ENCODE measurements at regions not wholly inside any gene's neighbourhood (a gene's known extent, or its start where the extent isn't known, plus 50 kb on each side); places are given as distances from the start of the nearest gene placed in this dataset.
"Not testable (repeated sequence)": the region's sequence is repeated elsewhere in the genome, so short reads cannot be mapped to it uniquely, and the experiment has no call there.

GRCh38 chr18:39308931-39309521 is 1743.4 kb upstream of the CELF4 start:
- DNase-seq (ENCODE audit: low spot score) = not testable (repeated sequence)

- no peak for DNase-seq (ENCODE audit: low spot score)
These were observed 1740.2 kb upstream of the CELF4 start for GRCh38 chr18:39305766-39306165.

DNA sequence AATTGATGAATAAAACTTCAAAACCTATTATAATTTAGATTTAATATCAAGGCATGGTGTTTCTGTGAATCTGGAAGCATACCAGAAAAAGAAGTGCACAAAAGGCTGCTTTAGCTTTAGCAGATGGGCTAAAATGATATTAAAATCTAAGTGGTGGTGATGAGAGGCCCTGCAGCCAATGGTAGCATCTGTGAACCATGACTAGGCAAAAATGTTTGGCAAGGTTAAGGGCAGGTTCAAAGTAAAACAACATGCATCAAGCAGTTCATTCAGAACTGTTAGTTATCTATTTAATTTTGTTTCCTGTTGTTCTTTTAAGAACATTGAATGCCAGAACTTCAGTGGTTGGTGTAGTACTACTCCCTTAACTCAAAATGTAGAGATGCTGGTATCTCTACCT is 1736.9 kb upstream of the CELF4 start:
- no peak for DNase-seq (ENCODE audit: low spot score)

DNA sequence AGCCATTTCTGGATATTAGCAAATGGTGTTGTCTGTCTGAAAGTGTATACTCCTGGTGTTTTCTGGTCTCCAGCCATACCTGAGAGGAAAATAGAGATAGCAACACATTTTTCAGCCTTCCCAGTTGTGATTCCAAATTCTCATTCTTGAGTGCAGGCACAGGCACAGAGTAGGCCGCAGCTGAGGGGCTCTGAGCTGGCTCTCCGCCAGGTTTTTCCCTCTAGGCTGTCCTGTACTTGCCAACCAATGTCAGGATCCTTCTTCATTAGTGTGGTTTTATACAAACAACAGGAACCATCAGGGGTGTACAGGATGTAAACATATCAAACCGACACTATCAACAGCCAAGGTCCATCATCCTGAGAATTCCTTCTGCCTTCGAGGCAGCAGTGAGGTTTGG is 1733.6 kb upstream of the CELF4 start:
- no peak for DNase-seq (ENCODE audit: low spot score)

DNA sequence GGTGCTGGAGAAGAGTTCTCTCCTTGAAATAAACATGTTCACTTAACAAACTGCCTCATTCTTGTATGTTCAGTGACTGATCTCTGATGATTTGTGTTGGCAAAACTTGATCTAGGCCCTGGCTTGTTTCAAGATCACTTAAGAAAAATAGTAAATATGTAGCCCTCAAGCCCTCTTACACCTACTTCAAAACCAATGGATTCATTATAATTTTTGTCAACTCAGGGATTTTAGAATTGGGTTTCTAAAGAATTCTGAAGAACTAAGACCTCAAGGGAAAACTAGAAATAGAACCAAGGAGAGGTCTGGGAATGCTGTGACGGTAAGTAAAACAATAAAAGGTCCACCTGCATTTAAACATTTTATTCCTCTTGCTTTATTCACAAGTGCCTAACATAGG is 1731.6 kb upstream of the CELF4 start:
- no peak for DNase-seq (ENCODE audit: low spot score)

DNA sequence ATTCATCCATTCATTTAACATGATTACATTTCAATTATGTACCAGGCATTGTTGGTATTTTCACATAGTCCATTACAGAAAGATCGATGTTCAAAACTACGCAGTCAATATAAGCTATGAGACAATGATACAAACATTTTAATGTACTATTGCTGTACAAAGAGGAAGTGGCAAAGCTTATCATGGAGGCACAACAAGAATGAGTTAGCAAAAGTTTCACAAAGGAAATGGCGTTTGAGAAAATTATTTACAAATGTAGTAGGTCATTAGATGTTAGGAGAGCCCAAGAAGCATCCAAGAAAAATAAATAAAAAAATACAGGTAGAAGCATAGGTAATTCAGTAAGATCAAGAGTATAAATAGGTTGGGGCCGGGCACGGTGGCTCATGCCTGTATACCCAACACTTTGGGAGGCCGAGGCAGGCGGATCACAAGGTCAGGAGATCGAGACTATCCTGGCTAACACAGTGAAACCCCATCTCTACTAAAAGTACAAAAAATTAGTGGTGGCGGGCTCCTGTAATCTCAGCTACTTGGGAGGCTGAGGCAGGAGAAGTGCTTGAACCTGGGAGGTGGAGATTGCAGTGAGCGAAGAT is 1730.8 kb upstream of the CELF4 start:
- no peak for DNase-seq (ENCODE audit: low spot score)

- DNase-seq (ENCODE audit: low spot score) = no peak
These were observed 1711.2 kb upstream of the CELF4 start for GRCh38 chr18:39276764-39277163.

DNA sequence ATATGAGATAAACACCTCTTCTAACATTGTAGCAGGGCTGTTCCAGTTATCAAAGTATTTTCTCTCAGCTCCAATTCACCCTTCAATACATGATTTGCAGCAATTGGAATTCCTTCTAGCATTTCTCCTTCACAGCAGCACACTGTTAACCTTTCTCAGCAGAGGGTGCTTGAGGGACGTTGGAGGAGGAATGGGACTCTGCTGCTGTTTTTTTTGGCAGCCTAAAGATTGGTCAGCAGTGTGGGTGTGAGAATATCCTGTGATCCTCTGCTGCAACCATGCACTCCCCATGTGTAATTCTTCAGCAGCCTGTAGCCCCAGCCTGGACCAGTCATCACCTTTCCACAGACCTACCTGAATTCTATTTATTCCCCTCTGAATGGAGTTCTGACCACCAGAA is 1708.9 kb upstream of the CELF4 start:
- DNase-seq (ENCODE audit: low spot score) = no peak

- no peak for DNase-seq (ENCODE audit: low spot score)
These were observed 1706.6 kb upstream of the CELF4 start for GRCh38 chr18:39272230-39272629.

DNA sequence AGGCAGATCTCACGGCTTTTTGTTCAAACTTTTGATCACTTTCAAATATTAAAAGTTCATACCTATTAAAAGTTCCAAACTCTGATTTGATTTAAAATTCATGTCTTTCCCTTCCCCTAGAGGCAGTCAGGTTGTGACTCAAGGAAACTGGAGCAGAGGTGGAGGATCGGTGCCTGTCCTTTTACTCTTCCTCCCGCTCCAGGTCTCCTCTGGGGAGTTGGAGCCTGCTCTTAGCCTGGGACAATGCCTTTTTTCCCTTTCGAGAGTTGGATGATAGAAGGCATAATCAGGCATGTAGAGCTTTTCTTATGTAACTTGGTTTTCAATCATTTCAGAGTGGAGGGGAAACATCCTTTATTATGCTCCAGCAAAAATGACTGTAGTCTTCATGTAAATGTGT is 1706.1 kb upstream of the CELF4 start:
- DNase-seq (ENCODE audit: low spot score) = no peak

DNA sequence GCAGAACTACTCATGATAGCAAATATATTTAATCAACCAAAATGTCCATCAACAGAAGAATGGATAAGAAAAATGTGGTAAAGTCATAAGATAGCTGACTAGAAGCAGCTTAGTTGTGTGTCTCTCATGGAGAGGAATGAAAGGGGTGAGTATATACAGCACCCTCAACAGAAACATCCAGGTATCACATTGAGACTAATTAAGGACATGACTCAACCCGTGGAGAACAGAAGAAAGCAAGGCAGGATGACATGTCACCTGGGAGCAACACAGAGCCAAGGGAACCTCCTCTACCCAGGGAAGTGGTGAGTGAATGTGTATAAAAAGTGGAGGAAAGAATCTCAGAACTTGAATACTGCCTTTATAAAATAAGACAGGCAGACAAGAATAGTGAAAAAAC is 1695.0 kb upstream of the CELF4 start:
- no peak for DNase-seq (ENCODE audit: low spot score)

DNA sequence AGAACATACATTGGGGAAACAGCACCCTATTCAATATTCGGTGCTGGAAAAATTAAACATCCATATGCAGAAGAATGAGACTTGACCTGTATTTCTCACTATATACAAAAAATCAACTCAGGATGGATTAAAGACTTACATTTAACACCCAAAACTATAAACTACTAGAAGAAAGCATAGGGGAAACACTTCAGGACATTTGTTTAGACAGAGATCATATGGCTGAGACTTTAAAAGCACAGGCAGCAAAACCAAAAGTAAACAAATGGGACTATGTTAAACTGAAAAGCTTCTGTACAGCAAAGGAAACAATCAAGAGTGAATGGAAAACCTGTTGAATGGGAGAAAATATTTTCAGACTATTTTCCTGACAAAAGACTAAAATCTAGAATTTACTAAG is 1694.1 kb upstream of the CELF4 start:
- no peak for DNase-seq (ENCODE audit: low spot score)

- no peak for DNase-seq (ENCODE audit: low spot score)
These were observed 1678.6 kb upstream of the CELF4 start for GRCh38 chr18:39244242-39244641.

DNA sequence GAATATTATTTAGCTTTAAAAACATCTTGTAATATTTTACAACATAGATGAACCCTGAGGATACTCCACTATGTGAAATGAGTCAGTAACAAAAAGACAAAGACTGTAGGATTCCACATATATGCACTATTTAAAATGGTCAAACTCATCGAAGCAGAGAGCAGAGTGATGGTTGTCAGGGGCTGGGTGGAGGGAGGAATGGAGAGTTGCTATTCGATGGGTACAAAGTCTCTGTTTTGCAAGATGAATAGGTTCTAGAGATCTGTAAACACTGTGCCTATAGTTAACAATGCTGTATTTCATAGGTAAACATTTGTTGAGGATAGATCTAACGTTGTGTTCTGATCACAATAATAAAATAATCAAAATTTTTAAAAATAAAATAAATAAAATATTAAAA is 1675.9 kb upstream of the CELF4 start:
- DNase-seq (ENCODE audit: low spot score) = no peak

- DNase-seq (ENCODE audit: low spot score) = no peak
These were observed 1673.5 kb upstream of the CELF4 start for GRCh38 chr18:39238981-39239660.

DNA sequence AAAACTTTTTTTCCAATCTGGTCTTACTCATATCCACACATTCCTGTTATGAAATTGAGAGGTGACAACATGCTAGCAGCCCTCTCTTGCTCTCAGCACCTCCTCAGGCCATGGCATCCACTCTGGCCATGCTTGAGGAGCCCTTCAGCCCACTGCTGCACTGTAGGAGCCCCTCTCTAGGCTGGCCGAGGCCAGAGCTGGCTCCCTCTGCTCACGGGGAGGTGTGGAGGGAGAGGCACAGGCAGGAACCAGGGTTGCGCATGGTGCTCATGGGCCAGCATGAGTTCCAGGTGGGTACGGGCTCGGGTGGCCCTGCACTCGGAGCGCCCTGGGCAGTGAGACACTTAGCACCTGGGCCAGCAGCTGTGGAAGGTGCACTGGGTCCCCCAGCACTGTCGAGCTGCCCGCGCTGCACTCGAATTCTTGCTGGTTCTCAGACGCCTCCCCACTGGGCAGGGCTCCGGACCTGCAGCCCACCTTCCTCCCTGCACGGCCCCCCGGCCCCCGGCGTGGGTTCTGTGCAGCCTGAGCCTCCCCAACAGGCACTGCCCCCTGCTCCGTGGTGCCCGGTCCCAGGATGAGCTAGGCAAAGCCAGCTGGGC is 1669.6 kb upstream of the CELF4 start:
- DNase-seq (ENCODE audit: low spot score) = no peak

DNA sequence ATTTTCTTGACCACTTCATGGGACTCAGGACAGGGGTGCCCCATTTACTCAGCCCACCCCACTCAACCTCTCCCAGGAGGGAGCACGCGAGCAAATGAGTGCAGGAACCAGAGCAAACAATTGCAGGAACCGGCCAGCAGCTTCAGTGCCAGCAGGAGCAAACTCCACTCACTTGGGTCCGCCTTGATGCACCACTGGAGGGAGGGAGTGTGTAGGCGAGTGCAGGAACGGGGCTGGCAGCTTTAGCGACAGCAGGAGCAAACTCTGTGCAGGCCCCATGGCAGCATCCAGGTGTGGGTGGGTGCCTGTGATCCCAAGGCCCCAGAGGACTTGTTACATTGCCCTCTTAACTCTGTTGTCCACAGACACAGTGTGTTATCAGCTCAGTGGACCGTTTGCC is 1667.3 kb upstream of the CELF4 start:
- no peak for DNase-seq (ENCODE audit: low spot score)

GRCh38 chr18:39232490-39232889 is 1666.9 kb upstream of the CELF4 start:
- no peak for DNase-seq (ENCODE audit: low spot score)

DNA sequence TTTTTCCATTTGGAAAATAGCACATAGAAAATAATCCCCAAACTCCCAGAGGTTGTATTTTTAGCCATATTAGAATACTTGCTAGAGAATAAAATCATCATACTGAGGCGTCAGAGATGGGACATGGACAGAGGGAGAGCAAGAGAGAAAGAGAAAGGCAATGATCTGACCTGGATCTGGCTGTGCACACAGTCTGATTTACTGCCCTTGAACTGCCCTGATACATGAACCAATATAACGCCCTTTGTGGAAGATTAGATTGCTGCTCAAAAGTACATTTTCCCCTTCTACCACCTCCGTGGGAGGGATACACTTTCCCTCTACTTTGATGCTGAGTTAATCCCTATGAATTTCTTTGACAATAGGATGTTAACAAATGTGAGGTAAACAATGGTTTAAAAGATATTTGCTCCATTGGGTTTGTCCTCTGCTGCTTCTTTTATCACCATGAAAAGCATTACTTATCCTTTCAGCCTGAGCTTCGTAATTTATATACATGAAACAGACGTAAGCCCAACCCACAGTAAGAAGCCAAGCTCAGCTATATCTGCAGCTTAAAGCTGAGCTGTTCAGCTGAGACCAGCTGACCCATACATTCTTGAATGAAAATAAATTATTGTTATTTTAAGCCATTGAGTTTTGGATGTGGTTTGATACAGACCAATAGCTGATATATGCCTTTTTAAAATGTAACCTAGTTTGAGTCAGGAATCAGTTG is 1664.6 kb upstream of the CELF4 start:
- DNase-seq (ENCODE audit: low spot score) = no peak

DNA sequence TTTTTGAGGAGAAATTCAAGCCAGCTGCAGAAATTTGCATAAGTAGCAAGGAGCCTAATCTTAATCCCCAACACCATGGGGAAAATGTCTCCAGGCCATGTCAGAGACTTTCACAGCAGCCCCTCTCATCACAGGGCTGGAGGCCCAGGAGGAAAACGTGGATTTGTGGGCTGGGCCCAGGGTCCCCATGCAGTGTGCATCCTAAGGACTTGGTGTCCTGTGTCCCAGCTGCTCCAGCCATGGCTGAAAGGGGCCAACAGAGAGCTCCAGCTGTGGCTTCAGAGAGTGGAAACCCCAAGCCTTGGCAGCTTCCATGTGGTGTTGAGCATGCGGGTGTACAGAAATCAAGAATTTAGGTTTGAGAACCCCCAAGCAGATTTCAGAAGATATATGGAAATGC is 1662.2 kb upstream of the CELF4 start:
- DNase-seq (ENCODE audit: low spot score) = not testable (repeated sequence)

DNA sequence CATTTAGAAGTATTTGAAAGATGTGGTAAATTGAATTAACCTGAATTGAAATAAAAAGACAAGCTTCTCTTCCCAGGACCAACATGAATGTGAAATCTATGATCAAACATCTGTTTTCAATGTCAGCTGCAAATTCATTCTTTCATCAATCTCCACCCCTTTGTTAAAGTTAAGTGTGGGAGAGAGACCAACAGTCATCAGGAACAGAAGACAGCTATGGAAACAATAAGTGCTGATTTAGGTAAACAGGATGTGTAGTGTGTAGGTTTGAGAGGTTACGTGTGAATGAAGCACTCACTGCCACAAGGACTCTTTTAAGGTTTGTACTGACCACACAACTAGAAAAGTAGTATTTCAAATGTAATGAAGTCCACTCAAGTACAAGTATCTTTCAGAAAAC is 1659.8 kb upstream of the CELF4 start:
- no peak for DNase-seq (ENCODE audit: low spot score)

DNA sequence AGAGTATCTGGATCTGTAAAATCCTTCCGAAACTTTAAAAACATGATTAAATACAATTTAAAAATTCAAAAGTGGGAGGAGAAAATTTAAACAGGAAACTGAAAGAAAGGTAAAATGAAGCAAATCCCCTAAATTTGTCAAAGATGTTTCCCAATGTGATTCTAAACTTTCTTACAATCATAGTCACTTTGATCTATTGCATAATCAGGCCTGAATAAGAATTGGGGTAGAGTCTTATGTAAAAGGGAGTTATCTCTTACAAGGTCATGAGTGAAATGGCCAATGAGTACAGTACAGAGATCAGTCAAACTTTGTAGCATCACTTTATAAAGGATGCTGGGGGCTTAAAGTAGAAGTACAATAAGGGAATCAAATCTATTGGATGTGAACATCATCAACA is 1657.7 kb upstream of the CELF4 start:
- DNase-seq (ENCODE audit: low spot score) = no peak

GRCh38 chr18:39215920-39216319 is 1650.3 kb upstream of the CELF4 start:
- no peak for DNase-seq (ENCODE audit: low spot score)
